HepG2 (cell line): ENCODE measurements at regions not wholly inside any gene's neighbourhood (a gene's known extent, or its start where the extent isn't known, plus 50 kb on each side); places are given as distances from the start of the nearest gene placed in this dataset.

Experiments
- ATAC-seq: fragments of 200-7000 bp; cut with Tn5 transposase; 3 replicates; pipeline ENCODE4 v1.9.1; 2020; ENCODE audit warnings: mild to moderate bottlenecking, moderate library complexity
- BruUV-seq: library from RNA; stranded (reverse); fragments of 400-500 nt; replicated peaks from 2 replicates; lab custom pipeline; 2021; lab: Mats Ljungman, UMichigan
- CTCF ChIA-PET: fragments of 300-600 bp; formaldehyde crosslinking; extraction: SDS; loops from one replicate; lab custom pipeline; 2021; ENCODE audit warnings: low total read pairs, inconsistent platforms, low intra/inter-chr PET ratio; lab: Yijun Ruan, JAX
- POLR2A ChIA-PET: fragments of 350-600 bp; sonication (Branson Sonifier 250); formaldehyde crosslinking; loops from one replicate; lab custom pipeline; 2020; ENCODE audit warnings: antibody characterized with exemption, inconsistent platforms; lab: Yijun Ruan, JAX
- DNase-seq: peaks from one replicate; pipeline ENCODE4 v3.0.0-alpha.2; 2015; ENCODE audit warnings: low spot score
- FAIRE-seq: peaks from 3 replicates; lab custom pipeline; 2011; peaks lifted over from hg19 to GRCh38; lab: Jason Lieb, UNC
- H2AFZ ChIP-seq: one replicate; pipeline ENCODE4 v1.6.1; 2011; ENCODE audit warnings: low read length, inconsistent platforms
- H3K27ac ChIP-seq: fragments of 300-600 bp; 3 replicates; pipeline ENCODE4 v1.8.0; 2011; ENCODE audit warnings: mixed run types, mild to moderate bottlenecking, mixed read lengths, low read length, inconsistent platforms; ENCODE audit not compliant: insufficient read depth; ENCODE audit errors: extremely low read length
- H3K27me3 ChIP-seq, 2 experiments: fragments of 200-600 bp in 1 of 2; 2 replicates in 1 of 2; 3 replicates in 1 of 2; pipeline versions ENCODE4 v1.6.0 to v1.8.0; 2011; ENCODE audit warnings: low read length in 2 of 2, mild to moderate bottlenecking in 2 of 2, moderate library complexity in 2 of 2, inconsistent platforms in 1 of 2; ENCODE audit not compliant: insufficient read depth in 2 of 2, control insufficient read depth in 1 of 2
- H3K36me3 ChIP-seq, 2 experiments: fragments of 200-600 bp in 1 of 2; replicated peaks in 1 of 2; 2 replicates in 1 of 2; 3 replicates in 1 of 2; pipeline versions ENCODE4 v1.5.1 to v1.8.0; 2011; ENCODE audit warnings: low read length in 2 of 2, inconsistent platforms in 1 of 2; ENCODE audit not compliant: insufficient read depth in 2 of 2, control insufficient read depth in 1 of 2
- H3K4me1 ChIP-seq: 2 replicates; pipeline ENCODE4 v1.5.1; 2012; ENCODE audit warnings: low read length, inconsistent platforms; ENCODE audit not compliant: insufficient read depth
- H3K4me2 ChIP-seq: 2 replicates; pipeline ENCODE4 v1.6.0; 2011; ENCODE audit warnings: low read depth, low read length, inconsistent platforms
- H3K4me3 ChIP-seq, 3 experiments: fragments of 200-600 bp in 1 of 3; sonication (generic), shearing (Covaris generic) in 1 of 3; replicated peaks in 1 of 3; 2 replicates each; pipeline ENCODE4 v1.5.1; 2011 to 2016; ENCODE audit warnings: low read length in 3 of 3, inconsistent platforms in 2 of 3, low read depth in 2 of 3, mild to moderate bottlenecking in 2 of 3, control low read depth in 1 of 3, mixed read lengths in 1 of 3; ENCODE audit not compliant: insufficient read depth in 1 of 3
- H3K79me2 ChIP-seq: one replicate; pipeline ENCODE4 v1.6.1; 2011; ENCODE audit warnings: low read length, inconsistent platforms; ENCODE audit not compliant: insufficient read depth
- H3K9ac ChIP-seq: 2 replicates; pipeline ENCODE4 v1.6.0; 2011; ENCODE audit warnings: mild to moderate bottlenecking, low read depth, low read length, inconsistent platforms; ENCODE audit not compliant: insufficient read depth
- H3K9me3 ChIP-seq: 2 replicates; pipeline ENCODE4 v1.5.1; 2012; ENCODE audit warnings: mild to moderate bottlenecking, low read length
- H4K20me1 ChIP-seq: 2 replicates; pipeline ENCODE4 v1.6.0; 2011; ENCODE audit warnings: inconsistent platforms, mild to moderate bottlenecking, low read length, moderate library complexity; ENCODE audit not compliant: insufficient read depth
- ARNT2 ChIP-seq: sonication (generic); formaldehyde crosslinking; IDR thresholded peaks from 2 replicates; pipeline ENCODE4 v1.8.0; 2022; ENCODE audit warnings: mild to moderate bottlenecking, low read depth, missing genetic modification reagents, moderate library complexity
- CBX2 ChIP-seq, 2 experiments: fragments of 200-600 bp in 1 of 2; sonication (generic); formaldehyde crosslinking in 1 of 2; IDR thresholded peaks; 2 replicates each; pipeline versions ENCODE4 v1.7.0 to v1.8.1; 2018 to 2022; ENCODE audit warnings: low read depth in 2 of 2, low read length in 1 of 2, mild to moderate bottlenecking in 1 of 2, missing genetic modification reagents in 1 of 2
- HNRNPH1 ChIP-seq: fragments of 200-400 bp; formaldehyde crosslinking; optimal IDR thresholded peaks from 2 replicates; pipeline ENCODE3; 2017; ENCODE audit warnings: mild to moderate bottlenecking, low read depth, low read length
- HOXD1 ChIP-seq: sonication (generic); formaldehyde crosslinking; IDR thresholded peaks from 2 replicates; pipeline ENCODE4 v1.5.0; 2020; ENCODE audit warnings: missing genetic modification reagents
- JUND ChIP-seq: sonication (generic); formaldehyde crosslinking; IDR thresholded peaks from 2 replicates; pipeline ENCODE4 v1.8.0; 2022; ENCODE audit warnings: mild to moderate bottlenecking, missing genetic modification reagents
- NRL ChIP-seq: sonication (generic); formaldehyde crosslinking; IDR thresholded peaks from 2 replicates; pipeline ENCODE4 v1.5.0; 2020; ENCODE audit warnings: missing genetic modification reagents, mild to moderate bottlenecking, moderate library complexity, borderline replicate concordance
- U2AF2 ChIP-seq: fragments of 200-400 bp; formaldehyde crosslinking; IDR thresholded peaks from 2 replicates; pipeline ENCODE4 v1.6.1; 2017; ENCODE audit warnings: low read depth, mild to moderate bottlenecking, low read length
- ZNF792 ChIP-seq: IDR thresholded peaks from 2 replicates; pipeline ENCODE4 v1.6.1; 2016
- in situ Hi-C: cut with HindIII; loops from 2 replicates; pipeline ENCODE4 v1.10.0; 2017; ENCODE audit warnings: low pct_unique_long_range_greater_than_20kb; ENCODE audit not compliant: extremely low pct_ligation_motif_present
- intact Hi-C: fragments of 100-400 bp; cut with micrococcal nuclease; formaldehyde crosslinking; loops from one replicate; pipeline ENCODE4 v1.10.0; 2022; ENCODE audit not compliant: unreplicated experiment
- TF ChIP-seq, protein P1 (sequence below): sonication (generic); formaldehyde crosslinking; IDR thresholded peaks from 2 replicates; pipeline ENCODE4 v1.8.1; 2023; ENCODE audit warnings: mild to moderate bottlenecking, missing genetic modification reagents
- TF ChIP-seq, protein P2 (sequence below): sonication (generic); formaldehyde crosslinking; IDR thresholded peaks from 2 replicates; pipeline ENCODE4 v1.8.0; 2022; ENCODE audit warnings: mild to moderate bottlenecking, missing genetic modification reagents; ENCODE audit not compliant: insufficient replicate concordance

DNA sequence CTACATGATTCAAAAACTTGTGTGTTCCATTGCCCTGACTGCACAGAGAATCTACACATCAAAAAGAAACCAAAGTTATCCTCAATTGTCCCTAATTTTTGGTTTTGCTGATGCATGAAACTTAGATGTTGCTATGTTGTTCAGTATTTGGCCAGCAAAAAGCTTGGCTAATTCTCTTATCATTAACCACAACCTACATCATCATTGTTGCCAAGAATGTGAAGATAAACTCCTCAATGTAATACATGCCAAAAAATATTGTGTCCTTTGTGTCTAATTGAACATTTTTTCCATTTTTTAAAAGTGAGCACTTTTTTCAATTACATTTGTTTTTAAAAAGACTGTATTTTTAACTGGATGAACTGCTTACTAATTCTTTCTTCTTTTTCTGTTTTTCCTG lies 268.0 kb upstream of the SEMA3D start:
- no TSS peak for BruUV-seq
- TF ChIP-seq ARNT2: no peak
- no peak for TF ChIP-seq ZNF792 (CRISPR knock-in tag)
- TF ChIP-seq NRL: no peak
- TF ChIP-seq HNRNPH1: no peak
- no peak for TF ChIP-seq JUND (CRISPR knock-in tag)
- TF ChIP-seq CBX2 (IDR thresholded peaks at IDR 0.05; ENCODE audit: low read depth, low read length): no peak
- no peak for TF ChIP-seq CBX2 (CRISPR knock-in tag; IDR thresholded peaks at IDR 0.05; ENCODE audit: low read depth)
- TF ChIP-seq, protein P1, sequence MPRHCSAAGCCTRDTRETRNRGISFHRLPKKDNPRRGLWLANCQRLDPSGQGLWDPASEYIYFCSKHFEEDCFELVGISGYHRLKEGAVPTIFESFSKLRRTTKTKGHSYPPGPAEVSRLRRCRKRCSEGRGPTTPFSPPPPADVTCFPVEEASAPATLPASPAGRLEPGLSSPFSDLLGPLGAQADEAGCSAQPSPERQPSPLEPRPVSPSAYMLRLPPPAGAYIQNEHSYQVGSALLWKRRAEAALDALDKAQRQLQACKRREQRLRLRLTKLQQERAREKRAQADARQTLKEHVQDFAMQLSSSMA (CRISPR knock-in tag): no peak
- TF ChIP-seq U2AF2: no peak
- TF ChIP-seq, protein P2, sequence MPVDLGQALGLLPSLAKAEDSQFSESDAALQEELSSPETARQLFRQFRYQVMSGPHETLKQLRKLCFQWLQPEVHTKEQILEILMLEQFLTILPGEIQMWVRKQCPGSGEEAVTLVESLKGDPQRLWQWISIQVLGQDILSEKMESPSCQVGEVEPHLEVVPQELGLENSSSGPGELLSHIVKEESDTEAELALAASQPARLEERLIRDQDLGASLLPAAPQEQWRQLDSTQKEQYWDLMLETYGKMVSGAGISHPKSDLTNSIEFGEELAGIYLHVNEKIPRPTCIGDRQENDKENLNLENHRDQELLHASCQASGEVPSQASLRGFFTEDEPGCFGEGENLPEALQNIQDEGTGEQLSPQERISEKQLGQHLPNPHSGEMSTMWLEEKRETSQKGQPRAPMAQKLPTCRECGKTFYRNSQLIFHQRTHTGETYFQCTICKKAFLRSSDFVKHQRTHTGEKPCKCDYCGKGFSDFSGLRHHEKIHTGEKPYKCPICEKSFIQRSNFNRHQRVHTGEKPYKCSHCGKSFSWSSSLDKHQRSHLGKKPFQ (CRISPR knock-in tag): no peak
- no peak for TF ChIP-seq HOXD1 (CRISPR knock-in tag)
- Histone ChIP-seq H3K9ac (no peak overlapping the region), H3K4me3 (no peak overlapping the region), H3K79me2 (no peaks in the 10 kb centered on the region), H3K4me2 (no peak overlapping the region), H3K9me3 (no peaks in the 10 kb centered on the region), H3K27ac (no peak overlapping the region), H3K27me3 (no peaks in the 10 kb centered on the region), H2AFZ (no peak overlapping the region), H3K4me1 (no peaks in the 10 kb centered on the region), H3K36me3 (no peaks in the 10 kb centered on the region), H4K20me1 (no peaks in the 10 kb centered on the region)
- intact Hi-C loops: no loop called here
- FAIRE-seq: no peak
- ATAC-seq: no peak
- ChIA-PET CTCF (no interaction called here), POLR2A (no interaction called here)
- DNase-seq: no peak
- in situ Hi-C loops: no loop called here
